Body of pancreas (tissue), 4 donors: ENCODE measurements at regions not wholly inside any gene's neighbourhood (a gene's known extent, or its start where the extent isn't known, plus 50 kb on each side); places are given as distances from the start of the nearest gene placed in this dataset.

Source experiments
- POLR2A ChIP-seq, 3 donors: fragments of 450-650 bp; IDR thresholded peaks; one replicate each; pipeline ENCODE4 v1.6.1; 2016; ENCODE audit warnings: antibody characterized with exemption in 3 of 3, mild to moderate bottlenecking in 2 of 3
- TF ChIP-seq, protein P1 (sequence below), 7 experiments: fragments of 450-650 bp in 4 of 7; fragments of 200-600 bp in 3 of 7; sonication (generic) in 3 of 7; IDR thresholded peaks; one replicate each; pipeline ENCODE4 v1.5.1; 2016 to 2019; ENCODE audit warnings: antibody characterized with exemption in 7 of 7

GRCh38 chr2:150699218-150699617 lies 211.8 kb upstream of the RND3 start:
- TF ChIP-seq, protein P1, sequence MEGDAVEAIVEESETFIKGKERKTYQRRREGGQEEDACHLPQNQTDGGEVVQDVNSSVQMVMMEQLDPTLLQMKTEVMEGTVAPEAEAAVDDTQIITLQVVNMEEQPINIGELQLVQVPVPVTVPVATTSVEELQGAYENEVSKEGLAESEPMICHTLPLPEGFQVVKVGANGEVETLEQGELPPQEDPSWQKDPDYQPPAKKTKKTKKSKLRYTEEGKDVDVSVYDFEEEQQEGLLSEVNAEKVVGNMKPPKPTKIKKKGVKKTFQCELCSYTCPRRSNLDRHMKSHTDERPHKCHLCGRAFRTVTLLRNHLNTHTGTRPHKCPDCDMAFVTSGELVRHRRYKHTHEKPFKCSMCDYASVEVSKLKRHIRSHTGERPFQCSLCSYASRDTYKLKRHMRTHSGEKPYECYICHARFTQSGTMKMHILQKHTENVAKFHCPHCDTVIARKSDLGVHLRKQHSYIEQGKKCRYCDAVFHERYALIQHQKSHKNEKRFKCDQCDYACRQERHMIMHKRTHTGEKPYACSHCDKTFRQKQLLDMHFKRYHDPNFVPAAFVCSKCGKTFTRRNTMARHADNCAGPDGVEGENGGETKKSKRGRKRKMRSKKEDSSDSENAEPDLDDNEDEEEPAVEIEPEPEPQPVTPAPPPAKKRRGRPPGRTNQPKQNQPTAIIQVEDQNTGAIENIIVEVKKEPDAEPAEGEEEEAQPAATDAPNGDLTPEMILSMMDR (IDR thresholded peaks at IDR 0.05): no peak
- TF ChIP-seq POLR2A (IDR thresholded peaks at IDR 0.05): no peak
